ENCODE measurements at regions not wholly inside any gene's neighbourhood (a gene's known extent, or its start where the extent isn't known, plus 50 kb on each side); places are given as distances from the start of the nearest gene placed in this dataset.

GRCh38 chr2:237177052-237177451, 91.4 kb downstream of the COPS8 start:
- no peaks in the 10 kb centered on the region for H3K9me3 ChIP-seq (ENCODE audit: severe bottlenecking)
- no peak overlapping the region for H3K4me3 ChIP-seq (ENCODE audit: low read depth, low read length)
- H3K27ac ChIP-seq, result no peak overlapping the region
- H3K27me3 ChIP-seq (ENCODE audit: insufficient read depth, low read depth, severe bottlenecking), result peaks cover 2% of the 10 kb centered on the region
- H3K36me3 ChIP-seq, result no peaks in the 10 kb centered on the region
- no peak for DNase-seq
- TF ChIP-seq CTCF (IDR thresholded peaks at IDR 0.05; ENCODE audit: low read depth, low read length), result no peak

- H3K4me3 ChIP-seq (ENCODE audit: low read depth, low read length), result no peak overlapping the region
Measured at GRCh38 chr2:237177986-237178385, 92.3 kb downstream of the COPS8 start.

GRCh38 chr2:237178396-237178795, 92.7 kb downstream of the COPS8 start:
- Histone ChIP-seq H3K36me3 (no peaks in the 10 kb centered on the region), H3K27ac (no peak overlapping the region), H3K9me3 (ENCODE audit: severe bottlenecking) (no peaks in the 10 kb centered on the region), H3K27me3 (ENCODE audit: insufficient read depth, low read depth, severe bottlenecking) (peaks cover 2% of the 10 kb centered on the region), H3K4me3 (ENCODE audit: low read depth, low read length) (no peak overlapping the region)
- DNase-seq, result no peak
- TF ChIP-seq CTCF (IDR thresholded peaks at IDR 0.05; ENCODE audit: low read depth, low read length), result no peak

More at GRCh38 chr2:237177986-237178385, 92.3 kb downstream of the COPS8 start:
- DNase-seq, result no peak
- H3K9me3 ChIP-seq (ENCODE audit: severe bottlenecking), result no peaks in the 10 kb centered on the region
- peaks cover 2% of the 10 kb centered on the region for H3K27me3 ChIP-seq (ENCODE audit: insufficient read depth, low read depth, severe bottlenecking)
- no peaks in the 10 kb centered on the region for H3K36me3 ChIP-seq
- H3K27ac ChIP-seq, result no peak overlapping the region
- no peak for TF ChIP-seq CTCF (IDR thresholded peaks at IDR 0.05; ENCODE audit: low read depth, low read length)

DNA sequence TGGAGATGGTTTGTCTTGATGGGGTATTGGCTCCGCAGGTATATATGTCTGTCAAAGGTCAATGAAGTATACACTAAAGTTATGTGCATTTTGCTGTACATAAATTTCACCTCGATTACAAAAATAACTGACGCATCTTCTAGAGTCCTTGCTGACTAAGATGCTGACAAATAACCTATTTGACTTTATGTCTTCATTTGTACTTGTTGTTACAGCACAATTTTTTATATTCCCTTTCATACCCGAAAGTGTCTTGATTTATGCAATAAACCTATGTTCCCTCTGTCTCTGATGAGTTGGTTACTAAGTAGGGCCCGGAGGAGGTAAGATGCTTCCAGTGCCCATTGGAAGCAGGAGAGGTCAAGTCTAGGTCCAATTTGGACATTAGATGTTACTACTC, 93.5 kb downstream of the COPS8 start:
- H3K36me3 ChIP-seq, result no peaks in the 10 kb centered on the region
- H3K9me3 ChIP-seq (ENCODE audit: severe bottlenecking), result no peaks in the 10 kb centered on the region
- H3K4me3 ChIP-seq (ENCODE audit: low read depth, low read length), result no peak overlapping the region
- H3K27me3 ChIP-seq (ENCODE audit: insufficient read depth, low read depth, severe bottlenecking), result peaks cover 2% of the 10 kb centered on the region
- no peak for DNase-seq
- no peak overlapping the region for H3K27ac ChIP-seq
- no peak for TF ChIP-seq CTCF (IDR thresholded peaks at IDR 0.05; ENCODE audit: low read depth, low read length)

DNA sequence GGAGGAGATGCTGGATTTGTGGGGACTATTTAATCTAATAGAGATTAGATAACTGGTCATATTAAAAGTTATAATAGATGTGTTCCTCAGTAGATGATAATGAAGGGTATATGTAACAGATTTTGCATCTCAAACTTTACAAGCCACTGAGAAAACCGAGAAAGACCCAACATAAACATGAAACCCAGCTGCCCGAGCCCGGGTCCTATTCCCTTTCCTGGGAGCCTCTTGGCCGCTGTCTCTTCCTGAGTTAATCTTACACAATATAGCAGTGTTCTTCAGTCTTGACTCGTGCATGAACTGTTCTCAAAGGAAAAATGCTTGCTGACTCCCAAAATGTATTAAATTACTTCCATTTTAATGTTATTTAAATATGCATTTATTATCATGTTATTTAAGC, 94.5 kb downstream of the COPS8 start:
- peaks cover 3% of the 10 kb centered on the region for H3K27me3 ChIP-seq (ENCODE audit: insufficient read depth, low read depth, severe bottlenecking)
- no peak overlapping the region for H3K4me3 ChIP-seq (ENCODE audit: low read depth, low read length)
- no peaks in the 10 kb centered on the region for H3K9me3 ChIP-seq (ENCODE audit: severe bottlenecking)
- no peak for DNase-seq
- no peak overlapping the region for H3K27ac ChIP-seq
- TF ChIP-seq CTCF (IDR thresholded peaks at IDR 0.05; ENCODE audit: low read depth, low read length), result no peak
- no peaks in the 10 kb centered on the region for H3K36me3 ChIP-seq

DNA sequence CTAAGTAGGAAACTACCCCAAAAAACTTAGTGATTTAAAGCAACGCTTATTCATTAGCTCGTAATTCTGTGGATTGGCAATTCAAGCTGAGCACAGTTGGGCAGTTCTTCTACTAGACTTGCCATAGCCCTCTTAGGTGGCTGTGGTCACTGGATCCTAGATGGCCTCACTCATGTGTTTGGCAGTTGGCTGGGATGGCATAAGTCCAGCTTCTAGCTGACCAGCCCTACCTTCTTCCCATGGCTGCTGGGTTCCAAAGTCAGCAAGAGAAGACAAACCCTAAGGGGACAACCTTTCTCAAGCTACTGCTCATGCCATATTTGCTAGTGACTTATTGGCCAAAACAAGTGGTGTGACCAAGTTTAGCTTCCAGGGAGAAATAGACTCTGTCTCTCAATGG, 95.3 kb downstream of the COPS8 start:
- TF ChIP-seq CTCF (IDR thresholded peaks at IDR 0.05; ENCODE audit: low read depth, low read length), result no peak
- Histone ChIP-seq H3K36me3 (no peaks in the 10 kb centered on the region), H3K9me3 (ENCODE audit: severe bottlenecking) (no peaks in the 10 kb centered on the region), H3K4me3 (ENCODE audit: low read depth, low read length) (no peak overlapping the region), H3K27me3 (ENCODE audit: insufficient read depth, low read depth, severe bottlenecking) (peaks cover 7% of the 10 kb centered on the region), H3K27ac (no peak overlapping the region)
- DNase-seq, result no peak
